T-cell (primary cell): ENCODE measurements at regions not wholly inside any gene's neighbourhood (a gene's known extent, or its start where the extent isn't known, plus 50 kb on each side); places are given as distances from the start of the nearest gene placed in this dataset.

Experiments used
- ATAC-seq, 4 experiments: fragments of 200-7000 bp in 3 of 4; fragments of 150-1000 bp in 1 of 4; cut with Tn5 transposase; replicated peaks in 1 of 4; 1 replicate in 3 of 4; 2 replicates in 1 of 4; pipeline ENCODE4 v1.10.0; 2021; ENCODE audit warnings: moderate library complexity in 3 of 4, mild to moderate bottlenecking in 2 of 4, moderate number of reproducible peaks in 1 of 4
- CTCF ChIA-PET, 2 donors: fragments of 300-600 bp; sonication (Branson Sonifier 250); formaldehyde crosslinking; loops; one replicate each; lab custom pipeline; 2022; ENCODE audit warnings: antibody characterized with exemption in 2 of 2; lab: Charles Lee
- POLR2A ChIA-PET, 2 donors: fragments of 300-600 bp; sonication (Branson Sonifier 250); formaldehyde crosslinking; loops; one replicate each; lab custom pipeline; 2022; ENCODE audit warnings: antibody characterized with exemption in 2 of 2; lab: Charles Lee
- DNase-seq, 35 experiments: peaks; one replicate each; pipeline versions ENCODE4 v3.0.0 to v3.0.0-alpha.2; 2013 to 2023
- H3K27ac ChIP-seq: one replicate; pipeline ENCODE4 v1.5.1; 2013; ENCODE audit warnings: low read length
- H3K27me3 ChIP-seq, 2 experiments: replicated peaks in 1 of 2; 1 replicate in 1 of 2; 2 replicates in 1 of 2; pipeline versions ENCODE4 v1.6.1 to v1.7.0; 2013; ENCODE audit warnings: low read length in 1 of 2, mixed read lengths in 1 of 2; ENCODE audit not compliant: control insufficient read depth in 2 of 2, insufficient read depth in 2 of 2; ENCODE audit errors: extremely low read depth in 1 of 2
- H3K36me3 ChIP-seq, 2 donors: 1 replicate in 1 of 2; 2 replicates in 1 of 2; pipeline versions ENCODE4 v1.6.1 to v1.7.0; 2013; ENCODE audit warnings: low read length in 1 of 2; ENCODE audit not compliant: control insufficient read depth in 2 of 2, insufficient read depth in 1 of 2; ENCODE audit errors: extremely low read depth in 1 of 2
- H3K4me1 ChIP-seq, 2 experiments: 1 replicate in 1 of 2; 2 replicates in 1 of 2; pipeline versions ENCODE4 v1.6.1 to v1.7.0; 2013; ENCODE audit warnings: low read length in 2 of 2, mixed read lengths in 1 of 2; ENCODE audit not compliant: insufficient read depth in 2 of 2, control insufficient read depth in 1 of 2; ENCODE audit errors: extremely low read depth in 1 of 2
- H3K4me3 ChIP-seq, 2 donors: 1 replicate in 1 of 2; 2 replicates in 1 of 2; pipeline versions ENCODE4 v1.5.1 to v1.7.0; 2013; ENCODE audit warnings: mild to moderate bottlenecking in 2 of 2, low read length in 1 of 2, moderate library complexity in 1 of 2; ENCODE audit not compliant: control insufficient read depth in 1 of 2; ENCODE audit errors: extremely low read depth in 1 of 2
- H3K9me3 ChIP-seq: 2 replicates; pipeline ENCODE4 v1.7.0; 2013
- H3K27ac Mint-ChIP-seq, 2 donors: one replicate each; pipeline ENCODE4 v1.8.0; 2020 to 2021; ENCODE audit warnings: mild to moderate bottlenecking in 2 of 2, mixed read lengths in 2 of 2
- H3K27me3 Mint-ChIP-seq, 2 donors: one replicate each; pipeline ENCODE4 v1.8.0; 2021 to 2022; ENCODE audit warnings: mixed read lengths in 2 of 2
- H3K36me3 Mint-ChIP-seq: one replicate; pipeline ENCODE4 v1.8.0; 2021; ENCODE audit warnings: mixed read lengths
- H3K4me1 Mint-ChIP-seq, 3 donors: one replicate each; pipeline ENCODE4 v1.8.0; 2020 to 2022; ENCODE audit warnings: mixed read lengths in 3 of 3, mild to moderate bottlenecking in 1 of 3
- H3K4me3 Mint-ChIP-seq, 3 donors: one replicate each; pipeline ENCODE4 v1.8.0; 2020 to 2022; ENCODE audit warnings: mild to moderate bottlenecking in 3 of 3, mixed read lengths in 3 of 3, moderate library complexity in 3 of 3
- H3K9me3 Mint-ChIP-seq, 3 donors: one replicate each; pipeline ENCODE4 v1.8.0; 2020 to 2022; ENCODE audit warnings: mixed read lengths in 3 of 3
- WGBS: methylation state at CpG from one replicate; pipeline ENCODE4 v1.1.5; 2013; ENCODE audit warnings: missing lambda C conversion rate; ENCODE audit not compliant: insufficient coverage; 5-methylcytosine and 5-hydroxymethylcytosine counted together

DNA sequence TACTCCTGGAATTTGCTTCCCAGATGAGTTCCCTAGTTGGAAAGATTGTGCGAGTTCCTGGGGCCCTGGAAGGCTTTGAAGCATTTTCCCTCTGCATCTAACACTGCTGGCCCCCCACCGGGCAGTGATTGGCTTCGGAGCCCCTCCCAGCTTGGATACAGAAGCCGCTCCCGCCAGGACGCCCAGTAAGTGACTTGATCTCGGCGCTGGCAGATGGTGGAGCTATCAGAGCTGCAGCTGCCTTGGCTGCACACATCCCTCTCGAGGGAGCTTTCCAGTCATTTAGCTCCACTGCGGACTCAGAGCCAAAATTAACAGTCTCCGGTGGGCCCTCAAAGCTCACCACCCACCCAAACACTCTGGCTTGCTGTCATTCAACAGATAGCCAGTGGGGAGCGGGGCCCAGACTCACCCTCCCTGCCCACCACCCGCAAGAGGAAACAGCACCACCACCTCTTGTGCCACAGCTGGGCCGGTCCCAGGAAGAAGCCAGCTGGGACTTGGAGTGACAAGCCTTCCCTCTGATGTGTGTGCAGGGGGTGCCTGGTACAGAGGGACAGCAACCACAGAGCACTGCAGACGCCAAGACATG lies 162.3 kb downstream of the TRIM29 start:
- CTCF ChIA-PET = no interaction called here
- no peaks in the 10 kb centered on the region for H3K4me1 ChIP-seq
- no peak for ATAC-seq
- H3K36me3 ChIP-seq = no peaks in the 10 kb centered on the region
- no peaks in the 10 kb centered on the region for H3K9me3 ChIP-seq
- peaks cover 0 to 37% of the 10 kb centered on the region in 2 experiments for H3K27me3 ChIP-seq
- H3K4me3 ChIP-seq = no peak overlapping the region
- no peak for DNase-seq
- Mint-ChIP-seq H3K27me3 (peaks cover 23 to 32% of the 10 kb centered on the region in 2 donors), H3K9me3 (peaks cover 0 to 4% (median 0%) of the 10 kb centered on the region in 3 donors), H3K36me3 (no peaks in the 10 kb centered on the region), H3K27ac (no peak overlapping the region), H3K4me1 (no peaks in the 10 kb centered on the region), H3K4me3 (no peak overlapping the region)
- POLR2A ChIA-PET = no interaction called here
- H3K27ac ChIP-seq = no peak overlapping the region
- 41% methylated on average over 12 of the region's 15 CpGs for WGBS

DNA sequence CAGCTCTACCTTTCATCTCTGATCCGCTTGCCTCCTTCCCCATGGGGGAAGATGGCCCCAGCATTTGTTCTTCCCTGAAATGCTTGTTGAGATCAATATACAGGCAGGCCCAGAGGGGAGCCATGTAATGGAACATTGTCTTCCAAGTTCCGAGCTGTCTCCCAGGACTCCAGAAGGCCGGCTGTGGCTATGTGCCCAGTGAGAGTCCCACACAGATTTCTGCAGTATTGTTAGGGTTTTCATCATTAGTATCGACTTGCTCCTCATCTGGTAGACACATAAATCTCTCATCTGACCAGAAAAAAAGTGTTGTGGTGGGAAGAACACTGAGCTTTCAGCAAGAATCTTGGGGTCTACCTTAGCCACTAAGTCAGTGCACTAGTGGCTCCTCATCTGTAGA lies 163.4 kb downstream of the TRIM29 start:
- no peak overlapping the region for H3K27ac ChIP-seq
- CTCF ChIA-PET = no interaction called here
- H3K4me1 Mint-ChIP-seq = no peaks in the 10 kb centered on the region
- no peak overlapping the region for H3K4me3 ChIP-seq
- H3K27me3 ChIP-seq = peaks cover 0 to 35% of the 10 kb centered on the region in 2 experiments
- H3K4me3 Mint-ChIP-seq = no peak overlapping the region
- no peaks in the 10 kb centered on the region for H3K9me3 ChIP-seq
- POLR2A ChIA-PET = no interaction called here
- H3K36me3 Mint-ChIP-seq = no peaks in the 10 kb centered on the region
- H3K27ac Mint-ChIP-seq = no peak overlapping the region
- no peaks in the 10 kb centered on the region for H3K36me3 ChIP-seq
- H3K9me3 Mint-ChIP-seq = peaks cover 0 to 4% (median 0%) of the 10 kb centered on the region in 3 donors
- no peak for ATAC-seq
- H3K4me1 ChIP-seq = no peaks in the 10 kb centered on the region
- no peak for DNase-seq
- H3K27me3 Mint-ChIP-seq = peaks cover 26 to 34% of the 10 kb centered on the region in 2 donors
- 88% methylated on average over 2 of the region's 4 CpGs for WGBS

DNA sequence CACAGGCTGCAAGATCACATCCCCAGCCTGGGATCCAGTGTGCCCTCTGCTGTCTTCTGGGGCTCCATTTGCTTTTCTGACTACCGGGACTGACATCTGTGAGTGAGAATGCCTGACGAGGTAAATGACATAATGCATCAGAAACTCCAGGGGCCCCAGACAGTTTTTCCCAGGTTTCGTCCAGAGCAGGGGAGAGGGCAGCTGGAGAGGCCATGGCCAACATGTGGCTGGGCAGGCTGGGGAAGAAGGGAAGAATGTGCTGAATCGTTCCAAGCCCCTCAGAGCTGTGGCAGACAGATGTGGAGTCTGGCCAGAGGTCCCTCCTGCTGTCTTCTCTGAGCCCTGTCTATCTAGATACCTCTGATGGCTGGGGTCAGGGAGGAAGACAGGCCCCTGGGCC lies 163.9 kb downstream of the TRIM29 start:
- H3K9me3 ChIP-seq = no peaks in the 10 kb centered on the region
- H3K4me1 ChIP-seq = no peaks in the 10 kb centered on the region
- CTCF ChIA-PET = no interaction called here
- peaks cover 0 to 4% (median 0%) of the 10 kb centered on the region in 3 donors for H3K9me3 Mint-ChIP-seq
- 56% methylated on average over 4 of the region's 4 CpGs for WGBS
- no peak for DNase-seq
- H3K4me1 Mint-ChIP-seq = no peaks in the 10 kb centered on the region
- no peak overlapping the region for H3K27ac Mint-ChIP-seq
- no peak for ATAC-seq
- peaks cover 0 to 32% of the 10 kb centered on the region in 2 experiments for H3K27me3 ChIP-seq
- no peaks in the 10 kb centered on the region for H3K36me3 ChIP-seq
- H3K36me3 Mint-ChIP-seq = no peaks in the 10 kb centered on the region
- peaks cover 26 to 33% of the 10 kb centered on the region in 2 donors for H3K27me3 Mint-ChIP-seq
- no peak overlapping the region for H3K4me3 ChIP-seq
- H3K27ac ChIP-seq = no peak overlapping the region
- H3K4me3 Mint-ChIP-seq = no peak overlapping the region
- POLR2A ChIA-PET = no interaction called here

DNA sequence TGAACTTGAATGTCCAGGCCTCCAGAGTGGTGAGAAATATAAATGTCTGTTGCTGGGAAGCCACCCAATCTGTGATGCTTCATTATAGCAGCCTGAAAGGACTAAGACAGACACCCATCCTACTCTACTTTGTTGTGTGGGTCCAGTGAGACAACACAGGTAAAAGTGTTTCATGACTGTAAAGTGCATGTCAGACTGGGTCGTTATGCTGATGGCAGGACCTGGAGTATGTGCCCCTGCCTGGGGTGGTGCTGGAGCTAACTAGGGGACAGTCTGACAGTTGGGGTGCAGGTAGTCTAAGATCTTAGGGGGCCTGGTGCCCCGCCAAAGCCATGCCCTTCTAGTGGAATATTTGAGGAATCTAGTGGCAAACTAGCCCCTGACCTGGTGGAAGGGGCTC lies 165.6 kb downstream of the TRIM29 start:
- Histone ChIP-seq H3K4me1 (no peaks in the 10 kb centered on the region), H3K36me3 (no peaks in the 10 kb centered on the region), H3K27ac (no peak overlapping the region), H3K9me3 (no peaks in the 10 kb centered on the region), H3K27me3 (peaks cover 0 to 17% of the 10 kb centered on the region in 2 experiments), H3K4me3 (no peak overlapping the region)
- ChIA-PET CTCF (no interaction called here), POLR2A (no interaction called here)
- no peak overlapping the region for H3K4me3 Mint-ChIP-seq
- H3K27me3 Mint-ChIP-seq = peaks cover 19 to 20% of the 10 kb centered on the region in 2 donors
- H3K36me3 Mint-ChIP-seq = no peaks in the 10 kb centered on the region
- DNase-seq (no peak), ATAC-seq (no peak)
- 83% methylated on average over 2 of the region's 2 CpGs for WGBS
- no peaks in the 10 kb centered on the region for H3K4me1 Mint-ChIP-seq
- peaks cover 0 to 4% (median 0%) of the 10 kb centered on the region in 3 donors for H3K9me3 Mint-ChIP-seq
- no peak overlapping the region for H3K27ac Mint-ChIP-seq

DNA sequence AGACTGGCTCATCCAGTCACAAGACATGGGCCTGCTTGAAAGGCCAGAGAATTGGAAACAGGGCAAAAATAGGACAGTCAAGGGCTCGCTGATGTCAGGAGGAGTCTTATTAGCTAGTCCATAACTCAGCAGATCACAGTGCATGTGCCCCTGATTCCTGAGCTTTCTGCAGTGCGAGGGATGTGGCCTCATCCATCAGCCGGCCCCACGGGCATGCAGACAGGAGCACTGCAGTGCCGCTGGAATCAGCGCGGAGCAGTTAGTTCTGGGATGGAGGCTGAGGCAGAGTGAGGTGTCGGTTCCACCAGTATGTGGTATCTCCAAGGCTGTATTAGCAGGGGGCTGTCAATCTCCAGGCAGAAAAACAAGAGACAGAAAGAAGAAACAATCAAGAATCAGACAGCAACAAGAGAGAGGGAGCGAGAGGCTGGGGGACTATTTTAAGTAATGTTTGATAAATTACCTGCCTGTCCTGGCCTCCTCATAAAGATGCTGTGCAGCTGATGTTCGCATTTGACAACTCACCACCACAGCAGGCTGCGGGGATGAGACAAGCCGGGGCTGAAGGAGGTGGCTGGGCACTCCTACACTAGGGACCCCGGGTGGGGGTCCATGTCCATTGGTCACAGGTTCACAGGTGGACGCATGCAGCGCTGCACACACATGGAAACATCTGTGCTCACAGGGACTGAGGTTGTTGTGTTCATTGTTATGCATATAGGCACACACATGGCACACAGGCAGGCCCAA lies 167.2 kb downstream of the TRIM29 start:
- Histone ChIP-seq H3K9me3 (no peaks in the 10 kb centered on the region), H3K36me3 (no peaks in the 10 kb centered on the region), H3K4me1 (no peaks in the 10 kb centered on the region), H3K4me3 (no peak overlapping the region), H3K27me3 (peaks cover 0 to 10% of the 10 kb centered on the region in 2 experiments), H3K27ac (no peak overlapping the region)
- Mint-ChIP-seq H3K27ac (no peak overlapping the region), H3K9me3 (peaks cover 0 to 4% (median 0%) of the 10 kb centered on the region in 3 donors), H3K4me3 (no peak overlapping the region), H3K4me1 (no peaks in the 10 kb centered on the region), H3K27me3 (peaks cover 11 to 15% of the 10 kb centered on the region in 2 donors), H3K36me3 (no peaks in the 10 kb centered on the region)
- DNase-seq (no peak), ATAC-seq (no peak)
- ChIA-PET POLR2A (no interaction called here), CTCF (no interaction called here)
- WGBS = 73% methylated on average over 12 of the region's 15 CpGs

DNA sequence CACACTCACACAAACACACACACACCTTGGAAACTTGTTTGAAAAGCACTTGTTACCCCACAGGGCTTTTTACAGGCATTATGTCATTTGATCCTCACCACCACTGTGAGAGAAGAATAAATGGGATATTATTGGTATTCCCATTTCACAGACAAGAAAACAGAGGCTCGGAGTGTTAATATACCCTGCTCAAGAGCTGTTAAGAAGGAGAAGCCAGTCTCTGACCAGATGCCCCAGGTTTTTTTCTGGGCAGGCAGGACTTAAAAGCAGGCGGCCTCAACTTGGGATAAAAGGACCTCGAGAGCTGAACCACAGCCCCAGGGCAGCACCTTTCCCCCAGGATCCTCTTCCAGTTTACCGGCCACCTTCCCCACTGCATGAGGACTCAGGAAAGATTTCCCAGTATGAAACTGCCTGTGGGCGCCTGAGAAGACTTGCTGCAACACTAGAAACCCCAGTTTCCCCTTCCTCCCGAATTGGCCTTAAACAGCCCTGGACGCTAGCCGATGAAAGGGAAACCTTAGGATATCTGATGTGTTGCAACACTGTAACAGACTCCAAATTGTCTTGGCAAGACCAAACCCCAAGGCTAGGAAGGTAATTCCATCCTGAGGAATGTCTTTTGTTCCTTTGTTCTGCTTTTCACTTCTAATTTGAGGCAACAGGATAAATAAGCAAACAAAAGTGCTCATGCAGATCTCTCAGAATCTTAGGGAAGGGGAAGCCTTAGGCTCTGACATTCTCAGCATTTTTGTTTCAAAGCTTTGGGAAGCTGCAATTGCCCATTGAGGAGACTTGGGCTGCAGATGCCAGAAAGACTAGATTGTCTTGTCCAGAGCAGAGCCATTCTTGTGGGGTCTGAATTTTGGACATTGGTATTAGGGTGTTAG lies 173.5 kb downstream of the TRIM29 start:
- CTCF ChIA-PET = no interaction called here
- Histone ChIP-seq H3K9me3 (no peaks in the 10 kb centered on the region), H3K4me1 (no peaks in the 10 kb centered on the region), H3K27ac (no peak overlapping the region), H3K27me3 (peaks cover 4 to 6% of the 10 kb centered on the region in 2 experiments), H3K4me3 (no peak overlapping the region), H3K36me3 (no peaks in the 10 kb centered on the region)
- Mint-ChIP-seq H3K36me3 (no peaks in the 10 kb centered on the region), H3K9me3 (no peaks in the 10 kb centered on the region), H3K4me1 (no peaks in the 10 kb centered on the region), H3K27ac (no peak overlapping the region), H3K4me3 (no peak overlapping the region), H3K27me3 (peaks cover 4 to 12% of the 10 kb centered on the region in 2 donors)
- POLR2A ChIA-PET = no interaction called here
- DNase-seq (no peak), ATAC-seq (no peak)
- 54% methylated on average over 5 of the region's 8 CpGs for WGBS
